Nephron (organoid): ENCODE measurements at regions not wholly inside any gene's neighbourhood (a gene's known extent, or its start where the extent isn't known, plus 50 kb on each side); places are given as distances from the start of the nearest gene placed in this dataset.

Experiments
- H3K27ac Mint-ChIP-seq, 3 experiments: 2 replicates each; pipeline ENCODE4 v1.8.0; 2020; ENCODE audit warnings: mixed read lengths in 3 of 3, mild to moderate bottlenecking in 2 of 3, moderate library complexity in 1 of 3
- H3K27me3 Mint-ChIP-seq: 2 replicates; pipeline ENCODE4 v1.8.0; 2021; ENCODE audit warnings: low read depth, mild to moderate bottlenecking, moderate library complexity, mixed read lengths
- H3K36me3 Mint-ChIP-seq: 2 replicates; pipeline ENCODE4 v1.8.0; 2020; ENCODE audit warnings: low read depth, mixed read lengths
- H3K4me1 Mint-ChIP-seq: 2 replicates; pipeline ENCODE4 v1.8.0; 2020; ENCODE audit warnings: mixed read lengths
- H3K4me3 Mint-ChIP-seq, 3 experiments: 2 replicates each; pipeline ENCODE4 v1.8.0; 2020; ENCODE audit warnings: mild to moderate bottlenecking in 3 of 3, mixed read lengths in 3 of 3, moderate library complexity in 2 of 3
- H3K9me3 Mint-ChIP-seq: 2 replicates; pipeline ENCODE4 v1.8.0; 2020; ENCODE audit warnings: mixed read lengths
- CTCF ChIP-seq, 3 experiments: fragments of 200-600 bp; sonication (generic); IDR thresholded peaks; one replicate each; pipeline ENCODE4 v1.5.0; 2021; ENCODE audit warnings: antibody characterized with exemption in 3 of 3; ENCODE audit not compliant: unreplicated experiment in 3 of 3

GRCh38 chr3:74375653-74376052 is 238.8 kb downstream of the CNTN3 start:
- TF ChIP-seq CTCF (IDR thresholded peaks at IDR 0.05; ENCODE audit: unreplicated experiment in 3 of 3) = no peak
- no peaks in the 10 kb centered on the region for H3K4me1 Mint-ChIP-seq
- H3K9me3 Mint-ChIP-seq = no peaks in the 10 kb centered on the region
- no peak overlapping the region for H3K27ac Mint-ChIP-seq
- no peaks in the 10 kb centered on the region for H3K36me3 Mint-ChIP-seq
- H3K4me3 Mint-ChIP-seq = no peak overlapping the region
- H3K27me3 Mint-ChIP-seq = no peaks in the 10 kb centered on the region

GRCh38 chr3:74372743-74373142 is 241.7 kb downstream of the CNTN3 start:
- no peak overlapping the region for H3K27ac Mint-ChIP-seq
- H3K9me3 Mint-ChIP-seq = no peaks in the 10 kb centered on the region
- no peaks in the 10 kb centered on the region for H3K36me3 Mint-ChIP-seq
- no peaks in the 10 kb centered on the region for H3K4me1 Mint-ChIP-seq
- no peaks in the 10 kb centered on the region for H3K27me3 Mint-ChIP-seq
- no peak for TF ChIP-seq CTCF (IDR thresholded peaks at IDR 0.05; ENCODE audit: unreplicated experiment in 3 of 3)
- no peak overlapping the region for H3K4me3 Mint-ChIP-seq

GRCh38 chr3:74370342-74370741 is 244.1 kb downstream of the CNTN3 start:
- H3K36me3 Mint-ChIP-seq = no peaks in the 10 kb centered on the region
- no peak overlapping the region for H3K4me3 Mint-ChIP-seq
- H3K9me3 Mint-ChIP-seq = no peaks in the 10 kb centered on the region
- H3K27me3 Mint-ChIP-seq = no peaks in the 10 kb centered on the region
- H3K27ac Mint-ChIP-seq = no peak overlapping the region
- no peak for TF ChIP-seq CTCF (IDR thresholded peaks at IDR 0.05; ENCODE audit: unreplicated experiment in 3 of 3)
- no peaks in the 10 kb centered on the region for H3K4me1 Mint-ChIP-seq

GRCh38 chr3:74366331-74366730 is 248.1 kb downstream of the CNTN3 start:
- TF ChIP-seq CTCF (IDR thresholded peaks at IDR 0.05; ENCODE audit: unreplicated experiment in 3 of 3) = no peak
- no peak overlapping the region for H3K4me3 Mint-ChIP-seq
- no peaks in the 10 kb centered on the region for H3K27me3 Mint-ChIP-seq
- H3K9me3 Mint-ChIP-seq = no peaks in the 10 kb centered on the region
- no peaks in the 10 kb centered on the region for H3K36me3 Mint-ChIP-seq
- H3K27ac Mint-ChIP-seq = no peak overlapping the region
- no peaks in the 10 kb centered on the region for H3K4me1 Mint-ChIP-seq

- no peaks in the 10 kb centered on the region for H3K27me3 Mint-ChIP-seq
- no peaks in the 10 kb centered on the region for H3K9me3 Mint-ChIP-seq
- no peaks in the 10 kb centered on the region for H3K36me3 Mint-ChIP-seq
- no peak for TF ChIP-seq CTCF (IDR thresholded peaks at IDR 0.05; ENCODE audit: unreplicated experiment in 3 of 3)
- no peak overlapping the region for H3K27ac Mint-ChIP-seq
- H3K4me1 Mint-ChIP-seq = peaks cover under 1% of the 10 kb centered on the region
- H3K4me3 Mint-ChIP-seq = no peak overlapping the region
These were observed 251.1 kb downstream of the CNTN3 start for GRCh38 chr3:74363346-74363745.

- no peak for TF ChIP-seq CTCF (IDR thresholded peaks at IDR 0.05; ENCODE audit: unreplicated experiment in 3 of 3)
- no peak overlapping the region for H3K4me3 Mint-ChIP-seq
- H3K36me3 Mint-ChIP-seq = no peaks in the 10 kb centered on the region
- H3K27ac Mint-ChIP-seq = no peak overlapping the region
- H3K27me3 Mint-ChIP-seq = no peaks in the 10 kb centered on the region
- no peaks in the 10 kb centered on the region for H3K9me3 Mint-ChIP-seq
- H3K4me1 Mint-ChIP-seq = peaks cover 8% of the 10 kb centered on the region
These were observed 254.1 kb downstream of the CNTN3 start for GRCh38 chr3:74360406-74360805.
